Stimulated activated CD8-positive, alpha-beta memory T cell treated with anti-CD3 and anti-CD28 coated beads, Interleukin-12 subunit alpha, Interleukin-12 subunit beta, amount 100 ng/mL, for 24 hours (primary cell): ENCODE measurements at regions not wholly inside any gene's neighbourhood (a gene's known extent, or its start where the extent isn't known, plus 50 kb on each side); places are given as distances from the start of the nearest gene placed in this dataset.

ENCODE experiments used
- DNase-seq: peaks from one replicate; pipeline ENCODE4 v3.0.0-alpha.2; 2020; ENCODE audit errors: extremely low read depth

- DNase-seq: no peak
Observed at GRCh38 chr10:4198216-4198615, 413.2 kb upstream of the KLF6 start.

GRCh38 chr10:4197676-4198075 lies 412.7 kb upstream of the KLF6 start:
- DNase-seq: no peak

- DNase-seq: no peak
Observed at GRCh38 chr10:4196771-4197390, 411.9 kb upstream of the KLF6 start.

- DNase-seq: no peak
Observed at GRCh38 chr10:4196183-4196582, 411.2 kb upstream of the KLF6 start.

- no peak for DNase-seq
Observed at GRCh38 chr10:4195213-4195612, 410.2 kb upstream of the KLF6 start.

GRCh38 chr10:4194231-4194630 lies 409.2 kb upstream of the KLF6 start:
- no peak for DNase-seq

GRCh38 chr10:4191894-4192293 lies 406.9 kb upstream of the KLF6 start:
- no peak for DNase-seq

- no peak for DNase-seq
Observed at GRCh38 chr10:4191354-4191753, 406.3 kb upstream of the KLF6 start.

GRCh38 chr10:4190876-4191275 lies 405.9 kb upstream of the KLF6 start:
- DNase-seq: no peak

GRCh38 chr10:4189281-4189680 lies 404.3 kb upstream of the KLF6 start:
- DNase-seq: no peak

GRCh38 chr10:4188406-4188805 lies 403.4 kb upstream of the KLF6 start:
- DNase-seq: no peak

- DNase-seq: no peak
Observed at GRCh38 chr10:4186849-4187540, 402.0 kb upstream of the KLF6 start.

GRCh38 chr10:4183761-4184261 lies 398.8 kb upstream of the KLF6 start:
- no peak for DNase-seq

- no peak for DNase-seq
Observed at GRCh38 chr10:4181621-4182049, 396.6 kb upstream of the KLF6 start.

- DNase-seq: no peak
Observed at GRCh38 chr10:4181081-4181480, 396.1 kb upstream of the KLF6 start.

- DNase-seq: no peak
Observed at GRCh38 chr10:4177791-4178190, 392.8 kb upstream of the KLF6 start.

GRCh38 chr10:4176500-4177281 lies 391.7 kb upstream of the KLF6 start:
- DNase-seq: no peak

- no peak for DNase-seq
Observed at GRCh38 chr10:4174197-4174596, 389.2 kb upstream of the KLF6 start.

- DNase-seq: no peak
Observed at GRCh38 chr10:4170633-4171314, 385.8 kb upstream of the KLF6 start.

GRCh38 chr10:4170181-4170580 lies 385.2 kb upstream of the KLF6 start:
- DNase-seq: no peak

- DNase-seq: no peak
Observed at GRCh38 chr10:4169448-4169847, 384.4 kb upstream of the KLF6 start.

GRCh38 chr10:4167216-4167615 lies 382.2 kb upstream of the KLF6 start:
- no peak for DNase-seq
